HL-60 (cell line): ENCODE measurements at regions not wholly inside any gene's neighbourhood (a gene's known extent, or its start where the extent isn't known, plus 50 kb on each side); places are given as distances from the start of the nearest gene placed in this dataset.

Experiments used
- DNase-seq, 2 experiments: peaks; one replicate each; pipeline ENCODE4 v3.0.0-alpha.2; 2010 to 2020; ENCODE audit warnings: low read depth in 1 of 2, low spot score in 1 of 2
- H3K27ac ChIP-seq: fragments of 250-450 bp; sonication (Bioruptor Pico); replicated peaks from 2 replicates; pipeline ENCODE4 v1.5.1; 2020; ENCODE audit warnings: mild to moderate bottlenecking, moderate library complexity
- H3K27me3 ChIP-seq: fragments of 250-450 bp; sonication (Bioruptor Pico); 2 replicates; pipeline ENCODE4 v1.5.1; 2021; ENCODE audit warnings: mild to moderate bottlenecking, moderate library complexity; ENCODE audit not compliant: insufficient read depth, poor library complexity, severe bottlenecking
- H3K4me3 ChIP-seq: replicated peaks from 2 replicates; pipeline ENCODE4 v1.5.1; 2011; ENCODE audit warnings: mild to moderate bottlenecking, control low read depth, low read length; ENCODE audit not compliant: insufficient read depth
- GABPA ChIP-seq: IDR thresholded peaks from 2 replicates; pipeline ENCODE4 v1.6.1; 2012; ENCODE audit warnings: low read depth
- POLR2AphosphoS5 ChIP-seq: IDR thresholded peaks from 2 replicates; pipeline ENCODE4 v1.6.1; 2012; ENCODE audit warnings: low read depth
- SPI1 ChIP-seq: IDR thresholded peaks from 2 replicates; pipeline ENCODE4 v1.6.1; 2012; ENCODE audit warnings: low read depth, mild to moderate bottlenecking, borderline replicate concordance
- TF ChIP-seq, protein P1 (sequence below): IDR thresholded peaks from one replicate; pipeline ENCODE4 v1.5.1; 2011; ENCODE audit warnings: low read length, control low read depth, inconsistent platforms; ENCODE audit not compliant: insufficient read depth
- TF ChIP-seq, protein P2 (sequence below): IDR thresholded peaks from 2 replicates; pipeline ENCODE4 v1.6.1; 2012; ENCODE audit warnings: low read depth; ENCODE audit not compliant: insufficient replicate concordance

DNA sequence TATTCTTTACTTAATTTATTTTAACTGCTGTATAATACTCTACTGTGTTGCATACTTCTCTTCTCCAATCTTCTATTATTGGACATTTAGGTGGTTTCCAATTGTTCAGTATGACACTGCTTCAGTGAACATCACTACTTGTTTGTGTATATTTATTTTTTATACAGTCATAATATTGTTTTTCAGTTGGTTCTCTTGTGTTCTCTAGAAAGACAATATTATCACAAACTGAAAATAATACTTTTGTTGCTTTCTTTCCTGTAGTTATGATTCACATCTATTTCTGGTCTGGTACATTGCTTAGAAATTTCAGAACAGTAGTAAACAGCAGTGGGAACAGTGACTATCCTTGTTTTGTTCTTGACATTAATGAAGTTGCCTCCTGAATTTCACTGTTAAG, 62.8 kb upstream of the GTSF1L start:
- no peaks in the 10 kb centered on the region for H3K27me3 ChIP-seq
- no peak for TF ChIP-seq GABPA
- no peak for TF ChIP-seq SPI1
- TF ChIP-seq, protein P1, sequence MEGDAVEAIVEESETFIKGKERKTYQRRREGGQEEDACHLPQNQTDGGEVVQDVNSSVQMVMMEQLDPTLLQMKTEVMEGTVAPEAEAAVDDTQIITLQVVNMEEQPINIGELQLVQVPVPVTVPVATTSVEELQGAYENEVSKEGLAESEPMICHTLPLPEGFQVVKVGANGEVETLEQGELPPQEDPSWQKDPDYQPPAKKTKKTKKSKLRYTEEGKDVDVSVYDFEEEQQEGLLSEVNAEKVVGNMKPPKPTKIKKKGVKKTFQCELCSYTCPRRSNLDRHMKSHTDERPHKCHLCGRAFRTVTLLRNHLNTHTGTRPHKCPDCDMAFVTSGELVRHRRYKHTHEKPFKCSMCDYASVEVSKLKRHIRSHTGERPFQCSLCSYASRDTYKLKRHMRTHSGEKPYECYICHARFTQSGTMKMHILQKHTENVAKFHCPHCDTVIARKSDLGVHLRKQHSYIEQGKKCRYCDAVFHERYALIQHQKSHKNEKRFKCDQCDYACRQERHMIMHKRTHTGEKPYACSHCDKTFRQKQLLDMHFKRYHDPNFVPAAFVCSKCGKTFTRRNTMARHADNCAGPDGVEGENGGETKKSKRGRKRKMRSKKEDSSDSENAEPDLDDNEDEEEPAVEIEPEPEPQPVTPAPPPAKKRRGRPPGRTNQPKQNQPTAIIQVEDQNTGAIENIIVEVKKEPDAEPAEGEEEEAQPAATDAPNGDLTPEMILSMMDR = no peak
- DNase-seq = no peak
- H3K4me3 ChIP-seq = no peak overlapping the region
- no peak overlapping the region for H3K27ac ChIP-seq

DNA sequence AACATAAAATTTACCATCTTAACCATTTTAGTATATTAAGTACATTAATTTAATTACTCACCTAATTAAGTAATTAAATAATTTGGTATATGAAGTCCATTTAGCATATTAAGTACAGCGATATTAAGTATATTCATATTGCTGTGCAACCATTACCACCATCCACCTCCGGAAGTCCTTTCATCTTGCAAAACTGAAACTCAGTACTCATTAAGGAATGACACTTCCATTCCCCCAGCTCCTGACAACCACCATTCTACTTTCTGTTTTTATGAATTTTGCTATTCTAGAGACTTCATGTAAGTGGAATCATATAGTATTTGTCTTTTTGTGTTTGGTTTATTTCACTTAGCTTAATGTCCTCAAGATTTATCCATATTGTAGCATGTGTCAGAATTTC, 61.1 kb upstream of the GTSF1L start:
- no peaks in the 10 kb centered on the region for H3K27me3 ChIP-seq
- H3K27ac ChIP-seq = no peak overlapping the region
- no peak overlapping the region for H3K4me3 ChIP-seq

DNA sequence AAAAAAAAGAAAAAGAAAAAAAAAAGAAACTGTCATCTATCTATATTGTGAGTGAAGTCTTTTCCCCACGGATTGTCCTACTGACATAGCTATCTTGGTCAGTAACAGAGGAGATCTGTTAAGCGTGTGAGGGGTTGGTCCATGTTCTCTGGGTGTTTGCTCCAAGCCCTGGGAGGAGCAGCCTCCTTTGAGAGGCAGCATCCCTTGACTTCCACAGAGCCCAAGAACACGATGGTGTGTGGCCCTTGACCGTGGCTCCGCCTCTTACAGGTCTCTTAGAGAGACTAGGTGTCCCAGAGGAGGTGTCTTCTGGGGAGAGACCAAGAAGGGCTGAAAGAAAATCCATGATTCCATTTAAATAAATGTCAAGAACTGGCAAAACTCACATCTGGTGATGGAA, 60.1 kb upstream of the GTSF1L start:
- no peak for DNase-seq
- Histone ChIP-seq H3K27me3 (no peaks in the 10 kb centered on the region), H3K27ac (no peak overlapping the region), H3K4me3 (no peak overlapping the region)
- TF ChIP-seq, protein P1 = no peak
- TF ChIP-seq, protein P2, sequence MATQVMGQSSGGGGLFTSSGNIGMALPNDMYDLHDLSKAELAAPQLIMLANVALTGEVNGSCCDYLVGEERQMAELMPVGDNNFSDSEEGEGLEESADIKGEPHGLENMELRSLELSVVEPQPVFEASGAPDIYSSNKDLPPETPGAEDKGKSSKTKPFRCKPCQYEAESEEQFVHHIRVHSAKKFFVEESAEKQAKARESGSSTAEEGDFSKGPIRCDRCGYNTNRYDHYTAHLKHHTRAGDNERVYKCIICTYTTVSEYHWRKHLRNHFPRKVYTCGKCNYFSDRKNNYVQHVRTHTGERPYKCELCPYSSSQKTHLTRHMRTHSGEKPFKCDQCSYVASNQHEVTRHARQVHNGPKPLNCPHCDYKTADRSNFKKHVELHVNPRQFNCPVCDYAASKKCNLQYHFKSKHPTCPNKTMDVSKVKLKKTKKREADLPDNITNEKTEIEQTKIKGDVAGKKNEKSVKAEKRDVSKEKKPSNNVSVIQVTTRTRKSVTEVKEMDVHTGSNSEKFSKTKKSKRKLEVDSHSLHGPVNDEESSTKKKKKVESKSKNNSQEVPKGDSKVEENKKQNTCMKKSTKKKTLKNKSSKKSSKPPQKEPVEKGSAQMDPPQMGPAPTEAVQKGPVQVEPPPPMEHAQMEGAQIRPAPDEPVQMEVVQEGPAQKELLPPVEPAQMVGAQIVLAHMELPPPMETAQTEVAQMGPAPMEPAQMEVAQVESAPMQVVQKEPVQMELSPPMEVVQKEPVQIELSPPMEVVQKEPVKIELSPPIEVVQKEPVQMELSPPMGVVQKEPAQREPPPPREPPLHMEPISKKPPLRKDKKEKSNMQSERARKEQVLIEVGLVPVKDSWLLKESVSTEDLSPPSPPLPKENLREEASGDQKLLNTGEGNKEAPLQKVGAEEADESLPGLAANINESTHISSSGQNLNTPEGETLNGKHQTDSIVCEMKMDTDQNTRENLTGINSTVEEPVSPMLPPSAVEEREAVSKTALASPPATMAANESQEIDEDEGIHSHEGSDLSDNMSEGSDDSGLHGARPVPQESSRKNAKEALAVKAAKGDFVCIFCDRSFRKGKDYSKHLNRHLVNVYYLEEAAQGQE = no peak
- TF ChIP-seq SPI1 (no peak), GABPA (no peak), POLR2AphosphoS5 (no peak)

More for the DNA sequence above, 61.1 kb upstream of the GTSF1L start:
- TF ChIP-seq POLR2AphosphoS5 = no peak
- no peak for TF ChIP-seq GABPA
- TF ChIP-seq SPI1 = no peak
- DNase-seq = no peak

DNA sequence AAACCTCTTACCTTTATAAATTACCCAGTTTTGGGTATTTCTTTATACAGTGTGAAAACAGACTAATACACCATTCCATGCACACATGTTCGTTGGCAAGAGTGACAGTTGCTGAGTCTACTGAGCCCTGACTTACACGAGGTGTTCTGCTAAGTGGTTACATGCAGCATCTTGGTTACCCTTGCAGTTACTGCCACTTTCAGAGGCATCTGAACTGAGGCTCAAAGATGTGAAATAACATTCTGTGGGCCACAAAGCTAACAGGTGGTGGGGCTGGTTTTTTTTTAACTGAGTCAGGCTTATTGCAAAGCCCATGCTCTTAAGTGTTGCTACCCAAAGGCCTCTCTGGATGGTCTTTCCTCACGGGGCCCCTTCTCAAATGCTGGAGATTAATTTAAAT, 54.4 kb upstream of the GTSF1L start:
- no peaks in the 10 kb centered on the region for H3K27me3 ChIP-seq
- no peak overlapping the region for H3K4me3 ChIP-seq
- no peak overlapping the region for H3K27ac ChIP-seq
- no peak for DNase-seq
- no peak for TF ChIP-seq SPI1
- TF ChIP-seq, protein P2 = no peak
- no peak for TF ChIP-seq POLR2AphosphoS5
- TF ChIP-seq, protein P1 = no peak
- no peak for TF ChIP-seq GABPA
